Keratinocyte (primary cell): ENCODE measurements at regions not wholly inside any gene's neighbourhood (a gene's known extent, or its start where the extent isn't known, plus 50 kb on each side); places are given as distances from the start of the nearest gene placed in this dataset.

Experiments used
- DNase-seq: peaks from one replicate; pipeline ENCODE4 v3.0.0-alpha.2; 2011; ENCODE audit warnings: low read depth, missing footprints, low spot score
- FAIRE-seq: peaks from 2 replicates; lab custom pipeline; 2011; peaks lifted over from hg19 to GRCh38; lab: Jason Lieb, UNC
- H2AFZ ChIP-seq: 2 replicates; pipeline ENCODE4 v1.6.0; 2012; ENCODE audit warnings: low read length, control low read depth, inconsistent platforms; ENCODE audit not compliant: control insufficient read depth
- H3K27ac ChIP-seq: 2 replicates; pipeline ENCODE4 v1.5.1; 2011; ENCODE audit warnings: low read length; ENCODE audit not compliant: control insufficient read depth, insufficient read depth
- H3K27me3 ChIP-seq: 3 replicates; pipeline ENCODE4 v1.6.0; 2011; ENCODE audit warnings: low read length; ENCODE audit not compliant: control insufficient read depth, insufficient read depth; ENCODE audit errors: extremely low read depth
- H3K36me3 ChIP-seq, 2 experiments: 2 replicates in 1 of 2; 3 replicates in 1 of 2; pipeline ENCODE4 v1.5.1; 2011; ENCODE audit warnings: low read length in 2 of 2, mild to moderate bottlenecking in 1 of 2; ENCODE audit not compliant: control insufficient read depth in 2 of 2, insufficient read depth in 2 of 2; ENCODE audit errors: extremely low read depth in 1 of 2
- H3K4me1 ChIP-seq: 3 replicates; pipeline ENCODE4 v1.5.1; 2011; ENCODE audit warnings: low read length; ENCODE audit not compliant: control insufficient read depth, insufficient read depth; ENCODE audit errors: extremely low read depth
- H3K4me2 ChIP-seq: 3 replicates; pipeline ENCODE4 v1.6.0; 2011; ENCODE audit warnings: low read depth, low read length; ENCODE audit not compliant: control insufficient read depth, insufficient read depth; ENCODE audit errors: extremely low read depth
- H3K4me3 ChIP-seq, 3 experiments: fragments of 200-600 bp in 1 of 3; sonication (generic) in 1 of 3; 2 replicates in 2 of 3; 3 replicates in 1 of 3; pipeline ENCODE4 v1.5.1; 2011 to 2016; ENCODE audit warnings: low read length in 3 of 3, mild to moderate bottlenecking in 3 of 3, control low read depth in 2 of 3, inconsistent platforms in 1 of 3, low read depth in 1 of 3, mixed read lengths in 1 of 3, mixed run types in 1 of 3, moderate library complexity in 1 of 3; ENCODE audit not compliant: control insufficient read depth in 2 of 3, insufficient read depth in 2 of 3; ENCODE audit errors: extremely low read depth in 1 of 3
- H3K79me2 ChIP-seq: 2 replicates; pipeline ENCODE4 v1.6.0; 2012; ENCODE audit warnings: low read length; ENCODE audit not compliant: control insufficient read depth, insufficient read depth
- H3K9ac ChIP-seq: 3 replicates; pipeline ENCODE4 v1.6.0; 2011; ENCODE audit warnings: low read length; ENCODE audit not compliant: control insufficient read depth, insufficient read depth; ENCODE audit errors: extremely low read depth
- H3K9me1 ChIP-seq: 3 replicates; pipeline ENCODE4 v1.6.0; 2011; ENCODE audit warnings: low read length; ENCODE audit not compliant: control insufficient read depth, insufficient read depth; ENCODE audit errors: extremely low read depth
- H3K9me3 ChIP-seq: 2 replicates; pipeline ENCODE4 v1.5.1; 2012; ENCODE audit warnings: low read depth, low read length; ENCODE audit not compliant: control insufficient read depth
- H4K20me1 ChIP-seq: 3 replicates; pipeline ENCODE4 v1.6.0; 2011; ENCODE audit warnings: low read length; ENCODE audit not compliant: control insufficient read depth, insufficient read depth; ENCODE audit errors: extremely low read depth
- EZH2 ChIP-seq: IDR thresholded peaks from one replicate; pipeline ENCODE4 v1.6.1; 2012; ENCODE audit warnings: inconsistent platforms, mild to moderate bottlenecking, low read length, moderate library complexity
- dilution Hi-C: fragments of 300-500 bp; cut with MboI; formaldehyde crosslinking; loops from one replicate; pipeline ENCODE4 v1.7.0; 2020; ENCODE audit warnings: low sequenced_read_pairs; ENCODE audit not compliant: extremely low pct_ligation_motif_present
- TF ChIP-seq, protein P1 (sequence below), 3 experiments: IDR thresholded peaks in 1 of 3; conservative IDR thresholded peaks in 1 of 3; optimal IDR thresholded peaks in 1 of 3; 2 replicates in 2 of 3; 3 replicates in 1 of 3; pipeline versions ENCODE3 to v1.5.1; 2011; ENCODE audit warnings: low read length in 3 of 3, mild to moderate bottlenecking in 3 of 3, moderate library complexity in 2 of 3, control low read depth in 1 of 3, inconsistent platforms in 1 of 3; ENCODE audit not compliant: insufficient read depth in 2 of 3; ENCODE audit errors: extremely low read depth in 1 of 3

DNA sequence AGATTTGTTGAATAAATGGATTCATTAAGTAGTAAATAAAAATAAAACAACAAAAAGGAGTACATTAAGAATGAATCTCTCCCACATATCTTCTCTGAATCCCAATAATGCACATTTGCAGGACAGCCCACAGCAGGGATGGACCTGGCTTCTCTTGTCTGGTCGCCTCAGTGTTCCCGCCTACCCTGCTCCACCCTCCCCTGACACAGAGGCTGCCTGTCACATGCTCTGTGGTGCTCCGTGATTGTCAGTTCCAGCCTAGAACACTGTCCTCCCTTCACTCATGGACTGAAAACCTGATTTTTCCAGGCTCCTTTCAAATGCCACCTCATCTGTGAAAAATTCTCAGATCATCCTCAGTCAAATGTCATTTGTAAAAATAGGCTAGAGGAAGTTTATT lies 94.5 kb upstream of the GPR12 start:
- DNase-seq (no peak), FAIRE-seq (no peak)
- Histone ChIP-seq H4K20me1 (no peaks in the 10 kb centered on the region), H3K4me1 (no peaks in the 10 kb centered on the region), H3K36me3 (no peaks in the 10 kb centered on the region), H3K27me3 (no peaks in the 10 kb centered on the region), H3K4me2 (no peak overlapping the region), H3K79me2 (no peaks in the 10 kb centered on the region), H3K9ac (no peak overlapping the region), H3K9me1 (no peaks in the 10 kb centered on the region), H3K9me3 (no peaks in the 10 kb centered on the region), H2AFZ (no peak overlapping the region), H3K27ac (no peak overlapping the region), H3K4me3 (no peak overlapping the region)
- no peak for TF ChIP-seq EZH2
- TF ChIP-seq, protein P1, sequence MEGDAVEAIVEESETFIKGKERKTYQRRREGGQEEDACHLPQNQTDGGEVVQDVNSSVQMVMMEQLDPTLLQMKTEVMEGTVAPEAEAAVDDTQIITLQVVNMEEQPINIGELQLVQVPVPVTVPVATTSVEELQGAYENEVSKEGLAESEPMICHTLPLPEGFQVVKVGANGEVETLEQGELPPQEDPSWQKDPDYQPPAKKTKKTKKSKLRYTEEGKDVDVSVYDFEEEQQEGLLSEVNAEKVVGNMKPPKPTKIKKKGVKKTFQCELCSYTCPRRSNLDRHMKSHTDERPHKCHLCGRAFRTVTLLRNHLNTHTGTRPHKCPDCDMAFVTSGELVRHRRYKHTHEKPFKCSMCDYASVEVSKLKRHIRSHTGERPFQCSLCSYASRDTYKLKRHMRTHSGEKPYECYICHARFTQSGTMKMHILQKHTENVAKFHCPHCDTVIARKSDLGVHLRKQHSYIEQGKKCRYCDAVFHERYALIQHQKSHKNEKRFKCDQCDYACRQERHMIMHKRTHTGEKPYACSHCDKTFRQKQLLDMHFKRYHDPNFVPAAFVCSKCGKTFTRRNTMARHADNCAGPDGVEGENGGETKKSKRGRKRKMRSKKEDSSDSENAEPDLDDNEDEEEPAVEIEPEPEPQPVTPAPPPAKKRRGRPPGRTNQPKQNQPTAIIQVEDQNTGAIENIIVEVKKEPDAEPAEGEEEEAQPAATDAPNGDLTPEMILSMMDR (optimal IDR thresholded peaks at IDR 0.05 in 1 of 3, IDR thresholded peaks at IDR 0.05 in 1 of 3, conservative IDR thresholded peaks at IDR 0.05 in 1 of 3; ENCODE audit: extremely low read depth in 1 of 3, insufficient read depth in 2 of 3, low read length in 3 of 3), result no peak
- dilution Hi-C loops, result no loop called here

DNA sequence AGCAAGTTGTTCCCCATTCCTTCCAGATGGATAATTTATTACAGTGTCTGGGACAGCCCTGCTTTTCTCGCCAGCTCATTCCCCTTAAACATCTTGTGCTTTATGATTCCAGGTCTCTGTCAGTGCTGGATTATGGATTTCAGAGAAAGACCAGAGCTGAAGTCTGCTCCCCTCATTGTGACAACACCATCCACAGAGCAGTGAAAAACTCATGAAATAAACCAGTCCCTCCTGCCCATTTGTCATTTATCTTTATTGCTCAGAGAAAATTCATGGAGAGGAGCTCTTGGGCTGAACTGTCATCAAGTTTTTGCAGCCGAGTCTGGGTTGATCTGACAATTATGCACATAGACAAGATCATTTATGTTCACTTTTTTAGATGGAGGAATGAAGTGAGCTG lies 92.7 kb upstream of the GPR12 start:
- dilution Hi-C loops, result no loop called here
- TF ChIP-seq, protein P1 (optimal IDR thresholded peaks at IDR 0.05 in 1 of 3, IDR thresholded peaks at IDR 0.05 in 1 of 3, conservative IDR thresholded peaks at IDR 0.05 in 1 of 3; ENCODE audit: extremely low read depth in 1 of 3, insufficient read depth in 2 of 3, low read length in 3 of 3), result no peak
- no peak for TF ChIP-seq EZH2
- no peaks in the 10 kb centered on the region for H3K9me1 ChIP-seq
- no peaks in the 10 kb centered on the region for H3K79me2 ChIP-seq
- H4K20me1 ChIP-seq, result no peaks in the 10 kb centered on the region
- FAIRE-seq (no peak), DNase-seq (no peak)
- no peaks in the 10 kb centered on the region for H3K27me3 ChIP-seq
- H3K4me2 ChIP-seq, result no peak overlapping the region
- no peak overlapping the region for H3K4me3 ChIP-seq
- H3K9me3 ChIP-seq, result no peaks in the 10 kb centered on the region
- no peak overlapping the region for H2AFZ ChIP-seq
- H3K36me3 ChIP-seq, result no peaks in the 10 kb centered on the region
- no peaks in the 10 kb centered on the region for H3K4me1 ChIP-seq
- no peak overlapping the region for H3K9ac ChIP-seq
- H3K27ac ChIP-seq, result no peak overlapping the region
